Ishikawa (cell line): ENCODE measurements at regions not wholly inside any gene's neighbourhood (a gene's known extent, or its start where the extent isn't known, plus 50 kb on each side); places are given as distances from the start of the nearest gene placed in this dataset.
A peak's percentile ranks its signal among the peaks of the same experiment; 100 is the strongest.

Experiments used
- CEBPB ChIP-seq: IDR thresholded peaks from 2 replicates; pipeline ENCODE4 v1.6.1; 2012
- CREB1 ChIP-seq: IDR thresholded peaks from 2 replicates; pipeline ENCODE4 v1.6.1; 2012; ENCODE audit warnings: low read depth
- EGR1 ChIP-seq: IDR thresholded peaks from 2 replicates; pipeline ENCODE4 v1.6.1; 2012
- EP300 ChIP-seq: IDR thresholded peaks from 2 replicates; pipeline ENCODE4 v1.6.1; 2012; ENCODE audit warnings: borderline replicate concordance
- FOXM1 ChIP-seq: IDR thresholded peaks from 2 replicates; pipeline ENCODE4 v1.6.1; 2012; ENCODE audit warnings: low read depth, borderline replicate concordance
- NFIC ChIP-seq: IDR thresholded peaks from 2 replicates; pipeline ENCODE4 v1.6.1; 2012
- RAD21 ChIP-seq: IDR thresholded peaks from 2 replicates; pipeline ENCODE4 v1.6.1; 2012; ENCODE audit warnings: low read depth
- TAF1 ChIP-seq: IDR thresholded peaks from 2 replicates; pipeline ENCODE4 v1.6.1; 2012; ENCODE audit warnings: low read depth, mild to moderate bottlenecking
- TCF12 ChIP-seq: IDR thresholded peaks from 2 replicates; pipeline ENCODE4 v1.6.1; 2012; ENCODE audit warnings: low read depth
- TEAD4 ChIP-seq: IDR thresholded peaks from 2 replicates; pipeline ENCODE4 v1.6.1; 2012
- YY1 ChIP-seq: IDR thresholded peaks from 2 replicates; pipeline ENCODE4 v1.6.1; 2012; ENCODE audit warnings: low read depth
- ZBTB7A ChIP-seq: IDR thresholded peaks from 2 replicates; pipeline ENCODE4 v1.6.1; 2012; ENCODE audit warnings: low read depth
- TF ChIP-seq, protein P1 (sequence below): IDR thresholded peaks from 2 replicates; pipeline ENCODE4 v1.6.1; 2012
- TF ChIP-seq, protein P2 (sequence below): IDR thresholded peaks from 2 replicates; pipeline ENCODE4 v1.6.1; 2012; ENCODE audit warnings: low read depth, mild to moderate bottlenecking
- TF ChIP-seq, protein P3 (sequence below): IDR thresholded peaks from 2 replicates; pipeline ENCODE4 v1.6.1; 2012

DNA sequence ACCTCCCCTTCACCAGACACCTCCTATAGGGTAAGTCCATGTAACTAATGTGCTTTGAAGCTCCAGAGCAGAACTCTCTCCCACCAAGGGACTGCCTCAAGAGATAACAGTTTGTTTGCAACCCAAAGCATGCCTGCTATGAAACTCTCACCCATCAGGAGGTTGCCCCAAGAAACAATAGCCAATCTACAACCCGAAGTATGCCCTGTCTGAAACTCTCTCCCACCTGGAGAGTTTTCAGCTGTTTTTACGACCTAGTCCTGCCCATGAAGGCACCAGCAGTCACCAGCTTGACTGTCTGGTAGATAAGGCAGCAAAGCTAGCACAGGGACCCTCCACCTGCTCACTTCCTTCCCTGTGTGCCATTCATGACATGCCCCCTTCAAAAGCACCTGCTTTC, 533.9 kb upstream of the CRIM1 start:
- no peak for TF ChIP-seq TAF1
- TF ChIP-seq, protein P1, sequence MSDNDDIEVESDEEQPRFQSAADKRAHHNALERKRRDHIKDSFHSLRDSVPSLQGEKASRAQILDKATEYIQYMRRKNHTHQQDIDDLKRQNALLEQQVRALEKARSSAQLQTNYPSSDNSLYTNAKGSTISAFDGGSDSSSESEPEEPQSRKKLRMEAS, result 0 out of 2 replicates have a peak, but pooled peaks have one; percentile 21
- TF ChIP-seq TEAD4, result 0 out of 2 replicates have a peak, but pooled peaks have one; percentile 6
- no peak for TF ChIP-seq FOXM1
- no peak; the same call in 1 of the 2 replicates for TF ChIP-seq EP300
- TF ChIP-seq, protein P2, sequence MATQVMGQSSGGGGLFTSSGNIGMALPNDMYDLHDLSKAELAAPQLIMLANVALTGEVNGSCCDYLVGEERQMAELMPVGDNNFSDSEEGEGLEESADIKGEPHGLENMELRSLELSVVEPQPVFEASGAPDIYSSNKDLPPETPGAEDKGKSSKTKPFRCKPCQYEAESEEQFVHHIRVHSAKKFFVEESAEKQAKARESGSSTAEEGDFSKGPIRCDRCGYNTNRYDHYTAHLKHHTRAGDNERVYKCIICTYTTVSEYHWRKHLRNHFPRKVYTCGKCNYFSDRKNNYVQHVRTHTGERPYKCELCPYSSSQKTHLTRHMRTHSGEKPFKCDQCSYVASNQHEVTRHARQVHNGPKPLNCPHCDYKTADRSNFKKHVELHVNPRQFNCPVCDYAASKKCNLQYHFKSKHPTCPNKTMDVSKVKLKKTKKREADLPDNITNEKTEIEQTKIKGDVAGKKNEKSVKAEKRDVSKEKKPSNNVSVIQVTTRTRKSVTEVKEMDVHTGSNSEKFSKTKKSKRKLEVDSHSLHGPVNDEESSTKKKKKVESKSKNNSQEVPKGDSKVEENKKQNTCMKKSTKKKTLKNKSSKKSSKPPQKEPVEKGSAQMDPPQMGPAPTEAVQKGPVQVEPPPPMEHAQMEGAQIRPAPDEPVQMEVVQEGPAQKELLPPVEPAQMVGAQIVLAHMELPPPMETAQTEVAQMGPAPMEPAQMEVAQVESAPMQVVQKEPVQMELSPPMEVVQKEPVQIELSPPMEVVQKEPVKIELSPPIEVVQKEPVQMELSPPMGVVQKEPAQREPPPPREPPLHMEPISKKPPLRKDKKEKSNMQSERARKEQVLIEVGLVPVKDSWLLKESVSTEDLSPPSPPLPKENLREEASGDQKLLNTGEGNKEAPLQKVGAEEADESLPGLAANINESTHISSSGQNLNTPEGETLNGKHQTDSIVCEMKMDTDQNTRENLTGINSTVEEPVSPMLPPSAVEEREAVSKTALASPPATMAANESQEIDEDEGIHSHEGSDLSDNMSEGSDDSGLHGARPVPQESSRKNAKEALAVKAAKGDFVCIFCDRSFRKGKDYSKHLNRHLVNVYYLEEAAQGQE, result no peak
- TF ChIP-seq ZBTB7A, result no peak
- TF ChIP-seq RAD21, result 0 out of 2 replicates have a peak, but pooled peaks have one; percentile 5
- TF ChIP-seq YY1, result no peak
- no peak for TF ChIP-seq EGR1
- no peak for TF ChIP-seq CEBPB
- TF ChIP-seq, protein P3, sequence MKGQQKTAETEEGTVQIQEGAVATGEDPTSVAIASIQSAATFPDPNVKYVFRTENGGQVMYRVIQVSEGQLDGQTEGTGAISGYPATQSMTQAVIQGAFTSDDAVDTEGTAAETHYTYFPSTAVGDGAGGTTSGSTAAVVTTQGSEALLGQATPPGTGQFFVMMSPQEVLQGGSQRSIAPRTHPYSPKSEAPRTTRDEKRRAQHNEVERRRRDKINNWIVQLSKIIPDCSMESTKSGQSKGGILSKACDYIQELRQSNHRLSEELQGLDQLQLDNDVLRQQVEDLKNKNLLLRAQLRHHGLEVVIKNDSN, result no peak

- TF ChIP-seq FOXM1 (no peak), EP300 (peak; percentile 52; the same call in 1 of the 2 replicates), CREB1 (no peak), CEBPB (peak; percentile 69), TAF1 (no peak), YY1 (no peak), ZBTB7A (no peak), TEAD4 (no peak), NFIC (peak; percentile 52), RAD21 (no peak), EGR1 (no peak), TCF12 (peak; percentile 46; the same call in 1 of the 2 replicates)
- TF ChIP-seq, protein P3, result no peak
- TF ChIP-seq, protein P2, result no peak
- TF ChIP-seq, protein P1, result no peak
These were observed 535.2 kb upstream of the CRIM1 start for GRCh38 chr2:35820391-35820790.

- TF ChIP-seq RAD21 (no peak), CEBPB (no peak), TCF12 (no peak), FOXM1 (no peak), TAF1 (no peak), ZBTB7A (no peak), CREB1 (no peak), EP300 (no peak), NFIC (no peak)
- TF ChIP-seq, protein P1, result no peak
- TF ChIP-seq, protein P2, result no peak
These were observed 536.5 kb upstream of the CRIM1 start for GRCh38 chr2:35819033-35819432.

- peak; percentile 64 for TF ChIP-seq NFIC
- TF ChIP-seq CREB1, result no peak
These were observed 552.5 kb upstream of the CRIM1 start for GRCh38 chr2:35803126-35803525.
